H1 (cell line): ENCODE measurements at regions not wholly inside any gene's neighbourhood (a gene's known extent, or its start where the extent isn't known, plus 50 kb on each side); places are given as distances from the start of the nearest gene placed in this dataset.

Experiments
- CTCF ChIA-PET: fragments of 300-600 bp; sonication (Branson Sonifier 250); formaldehyde crosslinking; loops from one replicate; lab custom pipeline; 2021; ENCODE audit not compliant: partially characterized antibody; lab: Charles Lee
- POLR2A ChIA-PET: fragments of 300-600 bp; sonication (Branson Sonifier 250); formaldehyde crosslinking; loops from one replicate; lab custom pipeline; 2021; ENCODE audit warnings: inconsistent platforms; ENCODE audit not compliant: partially characterized antibody; lab: Charles Lee
- DNase-seq, 2 experiments: peaks; one replicate each; pipeline versions ENCODE4 v3.0.0 to v3.0.0-alpha.2; 2010 to 2022; ENCODE audit warnings: low spot score in 2 of 2, low read depth in 1 of 2, mixed read lengths in 1 of 2
- FAIRE-seq: peaks from 2 replicates; lab custom pipeline; 2011; peaks lifted over from hg19 to GRCh38; lab: Jason Lieb, UNC
- H2AFZ ChIP-seq: 2 replicates; pipeline ENCODE4 v1.8.1; 2012; ENCODE audit warnings: low read length, inconsistent platforms
- H2AK5ac ChIP-seq: 2 replicates; pipeline ENCODE4 v1.6.1; 2013; ENCODE audit warnings: low read depth, low read length
- H2BK120ac ChIP-seq: replicated peaks from 2 replicates; pipeline ENCODE3; 2013; ENCODE audit warnings: low read depth, low read length, inconsistent platforms
- H2BK12ac ChIP-seq: 2 replicates; pipeline ENCODE4 v1.6.1; 2013; ENCODE audit warnings: low read depth, low read length
- H2BK15ac ChIP-seq: 2 replicates; pipeline ENCODE4 v1.6.1; 2013; ENCODE audit warnings: low read length
- H2BK20ac ChIP-seq: 2 replicates; pipeline ENCODE4 v1.6.1; 2013; ENCODE audit warnings: low read length
- H2BK5ac ChIP-seq: 2 replicates; pipeline ENCODE4 v1.6.1; 2013; ENCODE audit warnings: low read depth, low read length
- H3K14ac ChIP-seq: 2 replicates; pipeline ENCODE4 v1.6.1; 2013; ENCODE audit warnings: inconsistent platforms; ENCODE audit not compliant: insufficient read length
- H3K18ac ChIP-seq: 2 replicates; pipeline ENCODE4 v1.6.1; 2013; ENCODE audit warnings: low read length; ENCODE audit errors: extremely low read depth
- H3K23ac ChIP-seq: 2 replicates; pipeline ENCODE4 v1.6.1; 2013; ENCODE audit warnings: inconsistent platforms; ENCODE audit not compliant: insufficient read length
- H3K23me2 ChIP-seq: 2 replicates; pipeline ENCODE4 v1.6.1; 2013; ENCODE audit warnings: low read depth, low read length
- H3K27ac ChIP-seq: 2 replicates; pipeline ENCODE4 v1.6.1; 2011; ENCODE audit warnings: low read depth, low read length, inconsistent platforms
- H3K27me3 ChIP-seq, 4 experiments: replicated peaks in 1 of 4; 1 replicate in 1 of 4; 2 replicates in 3 of 4; pipeline versions ENCODE4 v1.6.1 to v1.8.1; 2011 to 2013; ENCODE audit warnings: low read length in 3 of 4, mild to moderate bottlenecking in 3 of 4, inconsistent platforms in 2 of 4, mixed read lengths in 2 of 4, moderate library complexity in 1 of 4; ENCODE audit not compliant: control insufficient read depth in 3 of 4, insufficient read depth in 3 of 4; ENCODE audit errors: extremely low read depth in 1 of 4
- H3K36me3 ChIP-seq, 4 experiments: 2 replicates each; pipeline versions ENCODE4 v1.6.1 to v1.8.1; 2011 to 2013; ENCODE audit warnings: mild to moderate bottlenecking in 4 of 4, low read length in 3 of 4, moderate library complexity in 2 of 4, control low read depth in 1 of 4, inconsistent platforms in 1 of 4; ENCODE audit not compliant: insufficient read depth in 4 of 4, control insufficient read depth in 2 of 4
- H3K4ac ChIP-seq: replicated peaks from 2 replicates; pipeline ENCODE3; 2013; ENCODE audit warnings: low read length, low read depth, mixed read lengths, inconsistent platforms; ENCODE audit not compliant: insufficient read length
- H3K4me1 ChIP-seq, 4 experiments: replicated peaks in 1 of 4; 1 replicate in 1 of 4; 2 replicates in 3 of 4; pipeline versions ENCODE4 v1.6.1 to v1.8.1; 2011 to 2013; ENCODE audit warnings: low read length in 3 of 4, inconsistent platforms in 2 of 4, mixed read lengths in 1 of 4; ENCODE audit not compliant: insufficient read depth in 4 of 4, control insufficient read depth in 3 of 4
- H3K4me2 ChIP-seq, 2 experiments: 2 replicates each; pipeline versions ENCODE4 v1.6.1 to v1.8.1; 2011 to 2013; ENCODE audit warnings: low read depth in 2 of 2, low read length in 2 of 2, control low read depth in 1 of 2, inconsistent platforms in 1 of 2, mild to moderate bottlenecking in 1 of 2; ENCODE audit not compliant: insufficient read depth in 1 of 2
- H3K4me3 ChIP-seq, 4 experiments: fragments of 200-600, 300-600 bp in 1 of 4; sonication (generic), shearing (Covaris generic), sonication (Bioruptor Twin) in 1 of 4; 2 replicates each; pipeline versions ENCODE4 v1.5.1 to v1.8.1; 2011 to 2016; ENCODE audit warnings: low read length in 4 of 4, low read depth in 3 of 4, control low read depth in 2 of 4, inconsistent platforms in 2 of 4, mild to moderate bottlenecking in 2 of 4, mixed read lengths in 1 of 4, moderate library complexity in 1 of 4; ENCODE audit not compliant: insufficient read depth in 2 of 4; ENCODE audit errors: extremely low read depth in 1 of 4
- H3K56ac ChIP-seq: replicated peaks from 2 replicates; pipeline ENCODE3; 2013; ENCODE audit warnings: low read depth, mild to moderate bottlenecking, mixed read lengths, low read length, inconsistent platforms; ENCODE audit not compliant: insufficient read length
- H3K79me1 ChIP-seq: 2 replicates; pipeline ENCODE4 v1.6.1; 2013; ENCODE audit warnings: low read depth, low read length, control low read depth
- H3K79me2 ChIP-seq, 2 experiments: 2 replicates each; pipeline versions ENCODE4 v1.6.1 to v1.8.1; 2012 to 2013; ENCODE audit warnings: low read length in 2 of 2, mild to moderate bottlenecking in 2 of 2, inconsistent platforms in 1 of 2; ENCODE audit not compliant: insufficient read depth in 2 of 2, control insufficient read depth in 1 of 2
- H3K9ac ChIP-seq, 4 experiments: replicated peaks in 1 of 4; 1 replicate in 1 of 4; 2 replicates in 3 of 4; pipeline versions ENCODE4 v1.6.1 to v1.8.1; 2011 to 2013; ENCODE audit warnings: low read depth in 3 of 4, low read length in 3 of 4, control low read depth in 2 of 4, mild to moderate bottlenecking in 2 of 4, moderate library complexity in 2 of 4, inconsistent platforms in 1 of 4; ENCODE audit errors: extremely low read depth in 1 of 4
- H3K9me3 ChIP-seq, 2 experiments: 2 replicates each; pipeline versions ENCODE4 v1.6.1 to v1.8.1; 2012 to 2013; ENCODE audit warnings: mild to moderate bottlenecking in 2 of 2, moderate library complexity in 2 of 2, control low read depth in 1 of 2, inconsistent platforms in 1 of 2, low read depth in 1 of 2, low read length in 1 of 2, mixed read lengths in 1 of 2; ENCODE audit not compliant: insufficient read depth in 2 of 2
- H4K20me1 ChIP-seq, 2 experiments: replicated peaks in 1 of 2; 2 replicates each; pipeline versions ENCODE3 to v1.8.1; 2011 to 2013; ENCODE audit warnings: inconsistent platforms in 2 of 2, low read length in 2 of 2, mild to moderate bottlenecking in 1 of 2; ENCODE audit not compliant: insufficient read depth in 2 of 2, control insufficient read depth in 1 of 2
- H4K5ac ChIP-seq: 2 replicates; pipeline ENCODE4 v1.6.1; 2013; ENCODE audit warnings: low read length, low read depth, mixed read lengths, inconsistent platforms; ENCODE audit not compliant: insufficient read length
- H4K8ac ChIP-seq: 2 replicates; pipeline ENCODE4 v1.8.0; 2013; ENCODE audit warnings: mild to moderate bottlenecking, moderate library complexity, low read length, inconsistent platforms; ENCODE audit not compliant: insufficient read depth; ENCODE audit errors: extremely low read depth
- H4K91ac ChIP-seq: replicated peaks from 2 replicates; pipeline ENCODE3; 2013; ENCODE audit warnings: low read length, mixed read lengths, inconsistent platforms; ENCODE audit not compliant: insufficient read length
- CEBPB ChIP-seq: IDR thresholded peaks from 2 replicates; pipeline ENCODE4 v1.6.1; 2012; ENCODE audit warnings: low read depth, low read length
- CHD2 ChIP-seq: IDR thresholded peaks from 2 replicates; pipeline ENCODE4 v1.6.1; 2012; ENCODE audit warnings: low read length, improper control_type of control experiment
- EZH2 ChIP-seq: fragments of 200-600 bp; sonication (generic); IDR thresholded peaks from 2 replicates; pipeline ENCODE4 v1.7.1; 2012; ENCODE audit warnings: low read depth, mild to moderate bottlenecking, moderate library complexity, low read length, inconsistent platforms; ENCODE audit not compliant: severe bottlenecking
- HDAC2 ChIP-seq, 2 experiments: fragments of 300-600 bp in 1 of 2; sonication (generic) in 1 of 2; IDR thresholded peaks; 2 replicates each; pipeline ENCODE4 v1.6.1; 2011 to 2012; ENCODE audit warnings: low read depth in 2 of 2, low read length in 2 of 2, mild to moderate bottlenecking in 2 of 2, moderate library complexity in 2 of 2, borderline replicate concordance in 1 of 2, inconsistent platforms in 1 of 2
- NRF1 ChIP-seq: IDR thresholded peaks from 2 replicates; pipeline ENCODE4 v1.6.1; 2011; ENCODE audit warnings: mild to moderate bottlenecking, low read depth, low read length, improper control_type of control experiment
- PHF8 ChIP-seq: fragments of 200-600 bp; sonication (generic); conservative IDR thresholded peaks from 2 replicates; pipeline ENCODE4 v1.7.1; 2012; ENCODE audit warnings: low read depth, mild to moderate bottlenecking, inconsistent platforms, low read length, moderate library complexity
- RFX5 ChIP-seq: IDR thresholded peaks from 2 replicates; pipeline ENCODE4 v1.6.1; 2011; ENCODE audit warnings: low read depth, low read length, improper control_type of control experiment, borderline replicate concordance
- RXRA ChIP-seq: IDR thresholded peaks from 2 replicates; pipeline ENCODE4 v1.6.1; 2011; ENCODE audit warnings: low read depth, mild to moderate bottlenecking, low read length, moderate library complexity; ENCODE audit not compliant: insufficient read depth
- SAP30 ChIP-seq: fragments of 300-600 bp; sonication (generic); IDR thresholded peaks from 2 replicates; pipeline ENCODE4 v1.7.1; 2012; ENCODE audit warnings: low read length, moderate library complexity, mild to moderate bottlenecking, inconsistent platforms; ENCODE audit not compliant: insufficient read depth, insufficient replicate concordance
- SP2 ChIP-seq: IDR thresholded peaks from 2 replicates; pipeline ENCODE4 v1.6.1; 2012; ENCODE audit warnings: mild to moderate bottlenecking, low read length, inconsistent platforms
- SRF ChIP-seq: IDR thresholded peaks from 2 replicates; pipeline ENCODE4 v1.6.1; 2011; ENCODE audit warnings: mild to moderate bottlenecking, low read depth, low read length, moderate library complexity
- TBP ChIP-seq: IDR thresholded peaks from 2 replicates; pipeline ENCODE4 v1.6.1; 2011; ENCODE audit warnings: low read depth, low read length, improper control_type of control experiment
- TCF12 ChIP-seq: IDR thresholded peaks from 2 replicates; pipeline ENCODE4 v1.6.1; 2011; ENCODE audit warnings: low read depth, mild to moderate bottlenecking, low read length
- WGBS, 2 experiments: shearing (Covaris generic) in 1 of 2; methylation state at CpG; one replicate each; pipeline versions ENCODE4 v1.1.6 to v1.1.7; 2013 to 2015; ENCODE audit warnings: low lambda C conversion rate in 2 of 2, mixed read lengths in 2 of 2, inconsistent platforms in 1 of 2, low coverage in 1 of 2, missing lambda C conversion rate in 1 of 2; ENCODE audit not compliant: insufficient replicate concordance in 2 of 2, insufficient coverage in 1 of 2, insufficient read length in 1 of 2; ENCODE audit errors: extremely low coverage in 1 of 2, missing lambda C conversion rate in 1 of 2; 5-methylcytosine and 5-hydroxymethylcytosine counted together

- Histone ChIP-seq H3K14ac (no peak overlapping the region), H3K79me2 (no peaks in the 10 kb centered on the region), H3K27me3 (no peaks in the 10 kb centered on the region), H2AK5ac (no peak overlapping the region), H3K9me3 (peaks cover 4 to 7% of the 10 kb centered on the region in 2 experiments), H3K4me3 (no peak overlapping the region), H3K4me2 (no peak overlapping the region), H4K8ac (no peak overlapping the region), H3K56ac (no peak overlapping the region), H4K20me1 (no peaks in the 10 kb centered on the region), H2BK20ac (no peak overlapping the region), H2BK12ac (no peak overlapping the region), H3K18ac (no peak overlapping the region), H3K27ac (no peak overlapping the region), H3K4ac (no peak overlapping the region), H3K36me3 (peaks cover 0 to 4% (median 0%) of the 10 kb centered on the region in 4 experiments; a peak in 1 of 8 replicates), H2BK5ac (no peak overlapping the region), H2BK15ac (no peak overlapping the region), H4K91ac (no peak overlapping the region), H3K9ac (no peak overlapping the region), H3K23ac (no peak overlapping the region), H3K23me2 (no peaks in the 10 kb centered on the region), H4K5ac (no peak overlapping the region), H3K4me1 (peaks cover 0 to 3% (median 1%) of the 10 kb centered on the region in 4 experiments; a peak in 4 of 7 replicates), H2BK120ac (no peak overlapping the region), H2AFZ (no peak overlapping the region), H3K79me1 (no peaks in the 10 kb centered on the region)
- WGBS, 2 experiments, result 88% methylated on average over 3 of the region's 3 CpGs; no CpG with 5 or more reads in 1 of the 2 experiments
- ChIA-PET POLR2A (no interaction called here), CTCF (interaction anchor here (1.0 to 2.0 kb wide), 3 partner anchors 9 to 11 kb away, joined by 4 to 7 read pairs (median 4); no protein-coding TSS in a partner anchor)
- DNase-seq (no peak), FAIRE-seq (no peak)
- TF ChIP-seq SRF (no peak), EZH2 (no peak), RFX5 (no peak), NRF1 (no peak), SAP30 (no peak), HDAC2 (IDR thresholded peaks at IDR 0.05; ENCODE audit: borderline replicate concordance in 1 of 2, low read depth in 2 of 2, low read length in 2 of 2) (no peak), CHD2 (no peak), PHF8 (no peak), TCF12 (no peak), CEBPB (no peak), RXRA (no peak), TBP (no peak), SP2 (no peak)
These were observed 143.7 kb downstream of the ACER2 start for GRCh38 chr9:19552282-19553105.
